ENCODE measurements at regions not wholly inside any gene's neighbourhood (a gene's known extent, or its start where the extent isn't known, plus 50 kb on each side); places are given as distances from the start of the nearest gene placed in this dataset.
"Not testable (repeated sequence)": the region's sequence is repeated elsewhere in the genome, so short reads cannot be mapped to it uniquely, and the experiment has no call there.

DNA sequence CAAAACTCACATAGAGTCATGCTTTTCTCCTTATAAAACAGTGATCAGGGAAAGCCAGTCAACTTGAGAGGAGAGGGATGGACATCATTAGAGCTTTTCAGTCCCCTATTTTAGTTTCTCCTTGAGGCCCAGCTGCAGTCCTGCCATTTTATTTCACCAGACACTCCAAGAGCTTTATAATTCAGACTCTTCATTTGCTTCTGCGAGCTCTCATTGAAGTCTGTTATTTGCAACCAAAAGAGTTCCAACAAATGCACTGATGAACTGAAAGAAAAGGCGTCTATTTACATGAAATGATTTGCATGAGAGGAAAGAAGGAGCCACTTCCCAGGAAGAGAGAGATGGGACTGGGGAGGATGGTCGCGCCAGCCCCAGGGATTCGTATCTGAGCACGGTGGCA is 86.8 kb downstream of the NDUFA12 start:
- Histone ChIP-seq H2AFZ (ENCODE audit: low read length) (no peak overlapping the region), H3K4me3 (ENCODE audit: low read length) (no peak overlapping the region), H3K79me2 (ENCODE audit: low read length) (no peaks in the 10 kb centered on the region), H3K9me3 (replicated peaks; ENCODE audit: insufficient read depth, low read length) (no peaks in the 10 kb centered on the region), H3K9ac (ENCODE audit: low read length) (no peak overlapping the region), H3K4me2 (ENCODE audit: low read depth, low read length) (no peak overlapping the region), H4K20me1 (ENCODE audit: insufficient read depth, low read length) (no peaks in the 10 kb centered on the region), H3F3A (ENCODE audit: insufficient read depth, low read length) (no peaks in the 10 kb centered on the region), H3K27ac (ENCODE audit: low read length) (no peak overlapping the region), H3K36me3 (replicated peaks; ENCODE audit: insufficient read depth, low read length) (no peaks in the 10 kb centered on the region), H3K9me2 (replicated peaks; ENCODE audit: insufficient read depth, low read length) (no peaks in the 10 kb centered on the region), H3K27me3 (replicated peaks; ENCODE audit: insufficient read depth, low read length) (no peaks in the 10 kb centered on the region), H3K4me1 (ENCODE audit: low read length) (no peaks in the 10 kb centered on the region)
- TF ChIP-seq EZH2phosphoT487 (IDR thresholded peaks at IDR 0.05; ENCODE audit: low read length) (no peak), CTCF (IDR thresholded peaks at IDR 0.05; ENCODE audit: low read length) (no peak), EZH2 (optimal IDR thresholded peaks at IDR 0.05; ENCODE audit: low read depth, low read length) (no peak)
- DNase-seq, result no peak

GRCh38 chr12:94909663-94910062 is 93.8 kb downstream of the NDUFA12 start:
- no peaks in the 10 kb centered on the region for H3K4me1 ChIP-seq (ENCODE audit: low read length)
- H3F3A ChIP-seq (ENCODE audit: insufficient read depth, low read length), result no peaks in the 10 kb centered on the region
- no peaks in the 10 kb centered on the region for H3K36me3 ChIP-seq (replicated peaks; ENCODE audit: insufficient read depth, low read length)
- TF ChIP-seq EZH2phosphoT487 (IDR thresholded peaks at IDR 0.05; ENCODE audit: low read length), result no peak
- TF ChIP-seq CTCF (IDR thresholded peaks at IDR 0.05; ENCODE audit: low read length), result no peak
- TF ChIP-seq EZH2 (optimal IDR thresholded peaks at IDR 0.05; ENCODE audit: low read depth, low read length), result no peak
- no peaks in the 10 kb centered on the region for H3K9me3 ChIP-seq (replicated peaks; ENCODE audit: insufficient read depth, low read length)
- H3K79me2 ChIP-seq (ENCODE audit: low read length), result no peaks in the 10 kb centered on the region
- no peak overlapping the region for H3K27ac ChIP-seq (ENCODE audit: low read length)
- H3K27me3 ChIP-seq (replicated peaks; ENCODE audit: insufficient read depth, low read length), result no peaks in the 10 kb centered on the region
- no peak overlapping the region for H2AFZ ChIP-seq (ENCODE audit: low read length)
- H4K20me1 ChIP-seq (ENCODE audit: insufficient read depth, low read length), result no peaks in the 10 kb centered on the region
- no peak overlapping the region for H3K9ac ChIP-seq (ENCODE audit: low read length)
- DNase-seq, result no peak
- no peak overlapping the region for H3K4me3 ChIP-seq (ENCODE audit: low read length)
- no peaks in the 10 kb centered on the region for H3K9me2 ChIP-seq (replicated peaks; ENCODE audit: insufficient read depth, low read length)
- no peak overlapping the region for H3K4me2 ChIP-seq (ENCODE audit: low read depth, low read length)

DNA sequence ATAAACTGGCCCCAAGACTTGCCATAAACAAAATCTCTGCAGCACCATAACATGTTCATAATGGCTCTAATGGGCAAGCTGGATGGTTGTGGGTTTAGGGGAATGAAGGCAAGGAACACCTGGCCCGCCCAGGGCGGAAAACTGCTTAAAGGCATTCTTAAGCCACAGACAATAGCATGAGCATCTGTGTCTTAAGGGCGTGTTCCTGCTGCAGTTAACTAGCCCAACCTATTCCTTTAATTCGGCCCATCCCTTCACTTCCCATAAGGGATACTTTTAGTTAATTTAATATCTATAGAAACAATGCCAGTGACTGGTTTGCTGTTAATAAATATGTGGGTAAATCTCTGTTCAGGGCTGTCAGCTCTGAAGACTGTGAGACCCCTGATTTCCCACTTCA is 97.7 kb downstream of the NDUFA12 start:
- H3K36me3 ChIP-seq (replicated peaks; ENCODE audit: insufficient read depth, low read length); H3K9me3 ChIP-seq (replicated peaks; ENCODE audit: insufficient read depth, low read length); H3K27me3 ChIP-seq (replicated peaks; ENCODE audit: insufficient read depth, low read length); H3K79me2 ChIP-seq (ENCODE audit: low read length); H3K27ac ChIP-seq (ENCODE audit: low read length); H3K4me2 ChIP-seq (ENCODE audit: low read depth, low read length); H3K4me1 ChIP-seq (ENCODE audit: low read length); H3K4me3 ChIP-seq (ENCODE audit: low read length); H4K20me1 ChIP-seq (ENCODE audit: insufficient read depth, low read length); H3F3A ChIP-seq (ENCODE audit: insufficient read depth, low read length); H3K9ac ChIP-seq (ENCODE audit: low read length); DNase-seq; H3K9me2 ChIP-seq (replicated peaks; ENCODE audit: insufficient read depth, low read length); H2AFZ ChIP-seq (ENCODE audit: low read length): not testable (repeated sequence)

GRCh38 chr12:94900496-94900895 is 103.0 kb downstream of the NDUFA12 start:
- Histone ChIP-seq H3K4me1 (ENCODE audit: low read length) (no peaks in the 10 kb centered on the region), H3F3A (ENCODE audit: insufficient read depth, low read length) (no peaks in the 10 kb centered on the region), H3K79me2 (ENCODE audit: low read length) (no peaks in the 10 kb centered on the region), H3K4me3 (ENCODE audit: low read length) (no peak overlapping the region), H2AFZ (ENCODE audit: low read length) (no peak overlapping the region), H3K9me2 (replicated peaks; ENCODE audit: insufficient read depth, low read length) (no peaks in the 10 kb centered on the region), H3K36me3 (replicated peaks; ENCODE audit: insufficient read depth, low read length) (no peaks in the 10 kb centered on the region), H3K9me3 (replicated peaks; ENCODE audit: insufficient read depth, low read length) (no peaks in the 10 kb centered on the region), H3K4me2 (ENCODE audit: low read depth, low read length) (no peak overlapping the region), H4K20me1 (ENCODE audit: insufficient read depth, low read length) (no peaks in the 10 kb centered on the region), H3K9ac (ENCODE audit: low read length) (no peak overlapping the region), H3K27ac (ENCODE audit: low read length) (no peak overlapping the region), H3K27me3 (replicated peaks; ENCODE audit: insufficient read depth, low read length) (no peaks in the 10 kb centered on the region)
- DNase-seq, result no peak
- TF ChIP-seq CTCF (IDR thresholded peaks at IDR 0.05; ENCODE audit: low read length) (no peak), EZH2 (optimal IDR thresholded peaks at IDR 0.05; ENCODE audit: low read depth, low read length) (no peak), EZH2phosphoT487 (IDR thresholded peaks at IDR 0.05; ENCODE audit: low read length) (no peak)
